ENCODE measurements at regions not wholly inside any gene's neighbourhood (a gene's known extent, or its start where the extent isn't known, plus 50 kb on each side); places are given as distances from the start of the nearest gene placed in this dataset.

GRCh38 chr13:63944911-63945310, 2529.3 kb upstream of the PCDH20 start:
- TF ChIP-seq CTCF (IDR thresholded peaks at IDR 0.05) (no peak), POLR2A (IDR thresholded peaks at IDR 0.05) (no peak)

Measured in prostate gland (tissue), 2 donors.